RWPE2 (cell line): ENCODE measurements at regions not wholly inside any gene's neighbourhood (a gene's known extent, or its start where the extent isn't known, plus 50 kb on each side); places are given as distances from the start of the nearest gene placed in this dataset.
A peak's percentile ranks its signal among the peaks of the same experiment; 100 is the strongest.

ENCODE experiments used
- ATAC-seq: fragments of 200-7000 bp; cut with Tn5 transposase; 3 replicates; pipeline ENCODE4 v1.9.1; 2021; ENCODE audit warnings: low read depth
- DNase-seq: peaks from one replicate; pipeline ENCODE4 v3.0.0-alpha.2; 2020; ENCODE audit warnings: low spot score
- H3K27ac ChIP-seq: fragments of 450-650 bp; 2 replicates; pipeline ENCODE4 v1.5.1; 2017; ENCODE audit warnings: mild to moderate bottlenecking; ENCODE audit not compliant: poor library complexity, severe bottlenecking
- H3K27me3 ChIP-seq: fragments of 250-450 bp; sonication (Bioruptor Pico); 2 replicates; pipeline ENCODE4 v1.5.1; 2021; ENCODE audit warnings: mild to moderate bottlenecking, moderate library complexity; ENCODE audit not compliant: insufficient read depth, poor library complexity, severe bottlenecking
- H3K36me3 ChIP-seq: fragments of 250-450 bp; sonication (Bioruptor Pico); 2 replicates; pipeline ENCODE4 v1.5.1; 2020; ENCODE audit warnings: low read depth, mild to moderate bottlenecking, moderate library complexity
- H3K4me1 ChIP-seq: fragments of 250-450 bp; sonication (Bioruptor Pico); 2 replicates; pipeline ENCODE4 v1.5.1; 2021; ENCODE audit warnings: mild to moderate bottlenecking, moderate library complexity; ENCODE audit not compliant: insufficient read depth, poor library complexity, severe bottlenecking
- H3K4me3 ChIP-seq: fragments of 250-450 bp; sonication (Bioruptor Pico); 2 replicates; pipeline ENCODE4 v1.5.1; 2021; ENCODE audit warnings: mild to moderate bottlenecking, moderate library complexity; ENCODE audit not compliant: severe bottlenecking
- H3K9me3 ChIP-seq: fragments of 250-450 bp; sonication (Bioruptor Pico); 2 replicates; pipeline ENCODE4 v1.5.1; 2021; ENCODE audit warnings: mild to moderate bottlenecking, moderate library complexity; ENCODE audit not compliant: severe bottlenecking
- TF ChIP-seq, protein P1 (sequence below): fragments of 450-650 bp; IDR thresholded peaks from one replicate; pipeline ENCODE4 v1.5.1; 2017; ENCODE audit warnings: mild to moderate bottlenecking, moderate library complexity; ENCODE audit not compliant: poor library complexity, severe bottlenecking

GRCh38 chr6:104130343-104130742 is 729.4 kb downstream of the HACE1 start:
- Histone ChIP-seq H3K27ac (no peak overlapping the region), H3K36me3 (no peaks in the 10 kb centered on the region), H3K4me1 (no peaks in the 10 kb centered on the region), H3K4me3 (no peak overlapping the region), H3K27me3 (no peaks in the 10 kb centered on the region), H3K9me3 (no peaks in the 10 kb centered on the region)
- TF ChIP-seq, protein P1, sequence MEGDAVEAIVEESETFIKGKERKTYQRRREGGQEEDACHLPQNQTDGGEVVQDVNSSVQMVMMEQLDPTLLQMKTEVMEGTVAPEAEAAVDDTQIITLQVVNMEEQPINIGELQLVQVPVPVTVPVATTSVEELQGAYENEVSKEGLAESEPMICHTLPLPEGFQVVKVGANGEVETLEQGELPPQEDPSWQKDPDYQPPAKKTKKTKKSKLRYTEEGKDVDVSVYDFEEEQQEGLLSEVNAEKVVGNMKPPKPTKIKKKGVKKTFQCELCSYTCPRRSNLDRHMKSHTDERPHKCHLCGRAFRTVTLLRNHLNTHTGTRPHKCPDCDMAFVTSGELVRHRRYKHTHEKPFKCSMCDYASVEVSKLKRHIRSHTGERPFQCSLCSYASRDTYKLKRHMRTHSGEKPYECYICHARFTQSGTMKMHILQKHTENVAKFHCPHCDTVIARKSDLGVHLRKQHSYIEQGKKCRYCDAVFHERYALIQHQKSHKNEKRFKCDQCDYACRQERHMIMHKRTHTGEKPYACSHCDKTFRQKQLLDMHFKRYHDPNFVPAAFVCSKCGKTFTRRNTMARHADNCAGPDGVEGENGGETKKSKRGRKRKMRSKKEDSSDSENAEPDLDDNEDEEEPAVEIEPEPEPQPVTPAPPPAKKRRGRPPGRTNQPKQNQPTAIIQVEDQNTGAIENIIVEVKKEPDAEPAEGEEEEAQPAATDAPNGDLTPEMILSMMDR: no peak
- ATAC-seq (no peak), DNase-seq (no peak)

DNA sequence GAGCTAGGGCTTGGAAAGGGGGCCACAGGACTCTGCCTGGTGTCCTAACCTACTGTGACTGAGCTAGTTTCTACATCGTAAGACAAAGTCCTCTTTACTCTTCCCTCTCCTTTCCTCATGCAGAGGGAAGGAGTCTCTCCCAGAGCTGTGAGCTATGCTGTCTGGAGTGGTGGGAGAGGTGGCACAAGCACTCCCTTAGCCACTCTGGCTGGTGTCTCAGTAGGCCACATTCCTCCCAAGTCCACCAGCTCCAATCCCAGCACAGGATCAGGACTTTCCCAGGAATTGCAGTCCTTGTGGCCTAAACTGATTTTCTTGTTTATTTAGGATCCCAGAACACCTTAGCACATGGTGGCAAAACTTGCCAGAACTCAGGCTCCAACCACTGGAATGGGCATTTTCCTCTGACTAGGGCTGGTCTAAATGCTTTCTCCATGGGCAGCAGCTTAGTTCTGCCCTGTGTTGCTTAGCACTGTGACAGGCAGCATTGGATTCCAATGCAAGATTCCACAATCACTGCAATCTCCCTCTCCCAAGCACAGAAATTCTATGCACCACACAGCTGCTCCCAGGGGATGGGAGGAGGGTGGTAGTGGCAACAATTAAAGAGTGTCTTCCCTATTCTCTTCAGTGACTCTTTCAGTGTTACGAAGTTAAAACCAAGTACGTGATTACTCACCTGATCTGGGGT is 733.3 kb downstream of the HACE1 start:
- ATAC-seq: no peak
- TF ChIP-seq, protein P1: no peak
- Histone ChIP-seq H3K4me3 (no peak overlapping the region), H3K9me3 (no peaks in the 10 kb centered on the region), H3K36me3 (no peaks in the 10 kb centered on the region), H3K27ac (no peak overlapping the region), H3K27me3 (no peaks in the 10 kb centered on the region), H3K4me1 (no peaks in the 10 kb centered on the region)
- DNase-seq: no peak

DNA sequence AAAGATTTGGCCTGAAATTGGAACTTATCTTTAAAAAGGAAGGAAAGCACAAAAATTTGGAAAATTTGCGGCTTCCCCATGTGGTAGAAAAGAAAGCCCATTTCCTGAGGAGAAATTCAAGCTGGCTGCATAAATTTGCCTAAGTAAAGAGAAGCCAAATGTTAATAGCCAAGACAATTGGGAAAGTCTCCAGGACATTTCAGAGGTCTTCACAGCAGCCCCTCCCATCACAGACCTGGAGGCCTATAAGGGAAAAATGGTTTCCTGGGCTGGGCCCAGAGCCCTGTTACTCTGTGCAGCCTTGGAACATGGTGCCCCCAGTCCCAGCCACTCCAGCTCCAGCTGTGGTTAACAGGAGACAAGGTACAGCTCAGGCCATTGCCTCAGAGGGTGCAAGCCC is 736.5 kb downstream of the HACE1 start:
- DNase-seq: no peak
- H3K27ac ChIP-seq: no peak overlapping the region

GRCh38 chr6:104118274-104118673 is 741.4 kb downstream of the HACE1 start:
- Histone ChIP-seq H3K36me3 (no peaks in the 10 kb centered on the region), H3K4me1 (peaks cover 13% of the 10 kb centered on the region), H3K9me3 (no peaks in the 10 kb centered on the region), H3K27me3 (no peaks in the 10 kb centered on the region), H3K27ac (peak overlapping the region; percentile 39), H3K4me3 (no peak overlapping the region)
- peak; percentile 79 for ATAC-seq
- no peak for DNase-seq
- TF ChIP-seq, protein P1: no peak

More for the DNA sequence above, 736.5 kb downstream of the HACE1 start:
- no peak for ATAC-seq
- no peaks in the 10 kb centered on the region for H3K9me3 ChIP-seq
- TF ChIP-seq, protein P1: no peak
- H3K4me3 ChIP-seq: no peak overlapping the region
- H3K27me3 ChIP-seq: no peaks in the 10 kb centered on the region
- H3K4me1 ChIP-seq: peaks cover 8% of the 10 kb centered on the region
- no peaks in the 10 kb centered on the region for H3K36me3 ChIP-seq

GRCh38 chr6:104109806-104110205 is 749.9 kb downstream of the HACE1 start:
- Histone ChIP-seq H3K36me3 (no peaks in the 10 kb centered on the region), H3K27ac (no peak overlapping the region), H3K4me1 (no peaks in the 10 kb centered on the region), H3K4me3 (no peak overlapping the region), H3K9me3 (no peaks in the 10 kb centered on the region), H3K27me3 (no peaks in the 10 kb centered on the region)
- peak; percentile 54; the same call in 2 of the 3 replicates for ATAC-seq
- TF ChIP-seq, protein P1: no peak
- DNase-seq: no peak
